ENCODE measurements at regions not wholly inside any gene's neighbourhood (a gene's known extent, or its start where the extent isn't known, plus 50 kb on each side); places are given as distances from the start of the nearest gene placed in this dataset.

DNA sequence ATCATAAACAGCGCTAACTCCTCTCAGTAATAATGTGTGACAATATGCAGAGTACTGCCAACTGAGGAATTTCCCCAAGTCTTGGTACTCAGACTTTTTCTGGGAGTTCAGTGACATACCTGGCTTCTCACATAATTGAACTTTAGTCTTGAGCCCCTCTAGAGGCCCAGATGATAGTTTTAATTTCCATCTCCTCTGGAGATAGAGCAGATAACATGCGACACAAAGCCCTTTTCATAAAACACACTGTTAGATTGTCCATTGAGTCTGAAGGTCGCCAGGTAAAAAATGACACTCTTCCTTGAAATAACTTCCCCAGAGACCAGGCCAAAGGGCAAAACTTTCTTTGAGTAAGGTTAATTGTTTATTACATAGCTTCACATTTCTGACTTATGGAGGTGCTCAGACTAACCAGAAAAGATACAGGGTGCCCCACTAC lies 476.0 kb downstream of the RASEF start:
- no peaks in the 10 kb centered on the region for H3K9me3 Mint-ChIP-seq

GRCh38 chr9:82588301-82589180 lies 474.4 kb downstream of the RASEF start:
- no peak overlapping the region for H3K27ac Mint-ChIP-seq
- peaks cover 7% of the 10 kb centered on the region for H3K27me3 Mint-ChIP-seq (ENCODE audit: low read depth, poor library complexity)
- no peak for DNase-seq
- no peak overlapping the region for H3K4me3 Mint-ChIP-seq
- H3K9me3 Mint-ChIP-seq, result no peaks in the 10 kb centered on the region
- peaks cover 11% of the 10 kb centered on the region for H3K4me1 Mint-ChIP-seq
- TF ChIP-seq, protein P1, sequence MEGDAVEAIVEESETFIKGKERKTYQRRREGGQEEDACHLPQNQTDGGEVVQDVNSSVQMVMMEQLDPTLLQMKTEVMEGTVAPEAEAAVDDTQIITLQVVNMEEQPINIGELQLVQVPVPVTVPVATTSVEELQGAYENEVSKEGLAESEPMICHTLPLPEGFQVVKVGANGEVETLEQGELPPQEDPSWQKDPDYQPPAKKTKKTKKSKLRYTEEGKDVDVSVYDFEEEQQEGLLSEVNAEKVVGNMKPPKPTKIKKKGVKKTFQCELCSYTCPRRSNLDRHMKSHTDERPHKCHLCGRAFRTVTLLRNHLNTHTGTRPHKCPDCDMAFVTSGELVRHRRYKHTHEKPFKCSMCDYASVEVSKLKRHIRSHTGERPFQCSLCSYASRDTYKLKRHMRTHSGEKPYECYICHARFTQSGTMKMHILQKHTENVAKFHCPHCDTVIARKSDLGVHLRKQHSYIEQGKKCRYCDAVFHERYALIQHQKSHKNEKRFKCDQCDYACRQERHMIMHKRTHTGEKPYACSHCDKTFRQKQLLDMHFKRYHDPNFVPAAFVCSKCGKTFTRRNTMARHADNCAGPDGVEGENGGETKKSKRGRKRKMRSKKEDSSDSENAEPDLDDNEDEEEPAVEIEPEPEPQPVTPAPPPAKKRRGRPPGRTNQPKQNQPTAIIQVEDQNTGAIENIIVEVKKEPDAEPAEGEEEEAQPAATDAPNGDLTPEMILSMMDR (IDR thresholded peaks at IDR 0.05), result no peak
- no peaks in the 10 kb centered on the region for H3K36me3 Mint-ChIP-seq (ENCODE audit: low read depth)

More for the DNA sequence above, 476.0 kb downstream of the RASEF start:
- peaks cover 15% of the 10 kb centered on the region for H3K4me1 Mint-ChIP-seq
- no peak for DNase-seq
- TF ChIP-seq, protein P1 (IDR thresholded peaks at IDR 0.05), result no peak
- H3K27me3 Mint-ChIP-seq (ENCODE audit: low read depth, poor library complexity), result peaks cover 6% of the 10 kb centered on the region
- no peak overlapping the region for H3K27ac Mint-ChIP-seq
- H3K4me3 Mint-ChIP-seq, result no peak overlapping the region
- H3K36me3 Mint-ChIP-seq (ENCODE audit: low read depth), result no peaks in the 10 kb centered on the region

DNA sequence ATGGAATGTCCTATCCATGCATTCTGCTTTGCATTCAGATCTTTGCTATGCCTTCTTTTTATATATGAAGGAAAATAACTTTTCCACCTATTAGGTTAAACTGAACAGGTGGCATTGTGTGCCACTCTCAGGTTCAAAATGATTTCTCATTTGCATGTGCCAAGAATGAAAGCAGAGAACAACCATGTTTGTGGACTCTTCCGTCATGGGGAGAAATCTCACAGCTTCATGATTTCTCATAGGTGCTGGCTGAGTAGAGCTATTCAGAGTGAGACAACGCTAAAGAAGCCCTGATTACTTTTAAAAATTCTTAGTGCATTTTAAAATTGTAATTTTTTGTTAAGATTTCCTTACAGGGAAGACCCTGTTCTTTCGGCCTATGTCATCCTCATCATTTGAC lies 472.1 kb downstream of the RASEF start:
- no peak overlapping the region for H3K27ac Mint-ChIP-seq
- TF ChIP-seq, protein P1 (IDR thresholded peaks at IDR 0.05), result no peak
- no peak for DNase-seq

GRCh38 chr9:82593501-82593900 lies 469.4 kb downstream of the RASEF start:
- TF ChIP-seq, protein P1 (IDR thresholded peaks at IDR 0.05), result no peak
- Mint-ChIP-seq H3K4me3 (no peak overlapping the region), H3K9me3 (no peaks in the 10 kb centered on the region), H3K27me3 (ENCODE audit: low read depth, poor library complexity) (peaks cover 4% of the 10 kb centered on the region), H3K4me1 (peaks cover 15% of the 10 kb centered on the region), H3K36me3 (ENCODE audit: low read depth) (no peaks in the 10 kb centered on the region), H3K27ac (no peak overlapping the region)
- DNase-seq, result no peak

More for the DNA sequence above, 472.1 kb downstream of the RASEF start:
- Mint-ChIP-seq H3K9me3 (no peaks in the 10 kb centered on the region), H3K27me3 (ENCODE audit: low read depth, poor library complexity) (peaks cover 4% of the 10 kb centered on the region), H3K4me1 (no peaks in the 10 kb centered on the region), H3K4me3 (no peak overlapping the region), H3K36me3 (ENCODE audit: low read depth) (no peaks in the 10 kb centered on the region)

DNA sequence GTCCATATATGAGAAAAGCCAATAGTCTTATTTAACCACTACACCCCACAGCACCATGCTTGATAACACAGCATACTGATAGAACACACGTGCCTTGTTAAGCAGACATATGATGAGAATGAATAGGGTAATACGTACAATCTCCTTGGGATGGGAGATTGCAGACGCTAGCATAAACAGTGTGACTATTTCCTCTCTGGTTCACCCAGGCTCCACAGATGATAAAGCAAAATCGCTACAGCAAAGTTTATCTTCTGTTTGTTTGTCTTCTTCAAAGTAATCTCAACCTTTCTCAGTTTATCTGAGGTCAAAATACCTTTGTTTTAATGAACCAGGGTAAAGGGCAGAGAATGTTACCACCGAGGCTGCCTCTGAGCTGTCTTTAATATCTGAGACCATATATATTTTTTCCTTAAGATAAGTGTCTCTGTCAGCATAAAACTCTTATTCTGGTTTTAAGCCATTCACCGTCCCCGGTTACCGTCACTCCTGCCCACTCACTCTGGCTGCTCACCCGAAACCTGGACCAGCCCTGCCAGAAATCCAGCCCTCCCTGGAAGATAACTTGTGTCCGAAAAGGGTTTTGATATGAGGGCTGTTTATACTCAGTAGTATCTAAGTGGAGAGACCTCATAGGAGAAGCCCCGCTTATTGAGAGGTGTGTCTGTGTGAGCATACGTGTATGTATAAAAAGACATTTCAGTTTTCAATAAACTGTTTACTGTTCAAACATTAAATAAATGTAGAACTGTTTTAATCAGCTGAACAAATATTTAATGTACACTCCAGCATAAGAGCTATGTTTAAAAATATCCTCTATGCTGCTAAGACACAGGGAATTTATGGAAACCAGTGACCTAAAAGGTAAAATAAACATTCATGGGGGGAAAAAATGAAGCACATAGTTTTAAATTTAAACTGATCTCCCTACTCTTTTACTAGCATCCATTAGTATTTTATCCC lies 465.4 kb downstream of the RASEF start:
- no peaks in the 10 kb centered on the region for H3K27me3 Mint-ChIP-seq (ENCODE audit: low read depth, poor library complexity)
- DNase-seq, result no peak
- no peaks in the 10 kb centered on the region for H3K9me3 Mint-ChIP-seq
- TF ChIP-seq, protein P1 (IDR thresholded peaks at IDR 0.05), result no peak
- H3K27ac Mint-ChIP-seq, result no peak overlapping the region
- H3K4me1 Mint-ChIP-seq, result peaks cover 49% of the 10 kb centered on the region
- no peaks in the 10 kb centered on the region for H3K36me3 Mint-ChIP-seq (ENCODE audit: low read depth)
- no peak overlapping the region for H3K4me3 Mint-ChIP-seq
